K562 (cell line): ENCODE measurements at regions not wholly inside any gene's neighbourhood (a gene's known extent, or its start where the extent isn't known, plus 50 kb on each side); places are given as distances from the start of the nearest gene placed in this dataset.

Experiments
- NR4A1 ChIP-seq, 2 experiments: fragments of 250-450 bp in 1 of 2; fragments of 450-650 bp in 1 of 2; sonication (Bioruptor Pico) in 1 of 2; IDR thresholded peaks; 2 replicates each; pipeline versions ENCODE4 v1.4.0 to v1.6.1; 2016 to 2020; ENCODE audit warnings: mild to moderate bottlenecking in 2 of 2, missing compliant biosample characterization in 1 of 2, missing genetic modification characterization in 1 of 2, moderate library complexity in 1 of 2
- TEAD4 ChIP-seq, 2 experiments: sonication (generic) in 1 of 2; formaldehyde crosslinking in 1 of 2; IDR thresholded peaks; 2 replicates each; pipeline versions ENCODE4 v1.6.1 to v1.8.0; 2012 to 2022; ENCODE audit warnings: borderline replicate concordance in 1 of 2, inconsistent platforms in 1 of 2, low read length in 1 of 2, mild to moderate bottlenecking in 1 of 2, missing genetic modification reagents in 1 of 2
- ZFX ChIP-seq: sonication (generic); formaldehyde crosslinking; IDR thresholded peaks from 2 replicates; pipeline ENCODE4 v1.8.0; 2022; ENCODE audit warnings: mild to moderate bottlenecking, missing genetic modification reagents, moderate library complexity
- TF ChIP-seq, protein P1 (sequence below): sonication (generic); formaldehyde crosslinking; IDR thresholded peaks from 2 replicates; pipeline ENCODE4 v1.5.0; 2020; ENCODE audit warnings: missing genetic modification reagents
- TF ChIP-seq, protein P2 (sequence below): sonication (generic); formaldehyde crosslinking; IDR thresholded peaks from 2 replicates; pipeline ENCODE4 v1.9.0; 2022; ENCODE audit warnings: mild to moderate bottlenecking, missing genetic modification reagents

DNA sequence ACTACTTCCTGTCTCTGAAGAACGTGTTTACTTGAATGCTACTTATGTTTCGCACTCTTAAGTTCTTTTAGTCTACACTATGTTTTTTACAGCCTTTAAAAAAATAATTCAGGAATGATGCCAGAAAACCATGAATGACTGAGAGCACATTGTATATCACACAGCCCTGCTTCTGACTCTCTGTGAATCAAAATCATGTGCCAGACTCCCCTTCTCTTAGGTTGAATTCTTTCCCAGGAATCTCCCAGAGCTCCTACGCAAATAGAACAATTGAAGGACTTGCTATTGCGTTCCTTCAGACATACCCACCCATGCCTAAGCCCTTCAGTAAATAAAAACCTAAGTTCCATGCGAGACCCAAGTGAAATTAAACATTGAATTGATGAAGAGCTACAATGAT lies 782.0 kb upstream of the ALCAM start:
- no peak for TF ChIP-seq TEAD4 (IDR thresholded peaks at IDR 0.05; ENCODE audit: low read length)
- TF ChIP-seq TEAD4 (CRISPR knock-in tag; IDR thresholded peaks at IDR 0.05; ENCODE audit: borderline replicate concordance), result no peak
- TF ChIP-seq ZFX, result no peak
- TF ChIP-seq, protein P1, sequence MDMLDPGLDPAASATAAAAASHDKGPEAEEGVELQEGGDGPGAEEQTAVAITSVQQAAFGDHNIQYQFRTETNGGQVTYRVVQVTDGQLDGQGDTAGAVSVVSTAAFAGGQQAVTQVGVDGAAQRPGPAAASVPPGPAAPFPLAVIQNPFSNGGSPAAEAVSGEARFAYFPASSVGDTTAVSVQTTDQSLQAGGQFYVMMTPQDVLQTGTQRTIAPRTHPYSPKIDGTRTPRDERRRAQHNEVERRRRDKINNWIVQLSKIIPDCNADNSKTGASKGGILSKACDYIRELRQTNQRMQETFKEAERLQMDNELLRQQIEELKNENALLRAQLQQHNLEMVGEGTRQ (CRISPR knock-in tag), result no peak
- TF ChIP-seq NR4A1 (CRISPR knock-in tag; IDR thresholded peaks at IDR 0.05), result no peak
- TF ChIP-seq NR4A1 (tag; IDR thresholded peaks at IDR 0.05), result no peak
- TF ChIP-seq, protein P2, sequence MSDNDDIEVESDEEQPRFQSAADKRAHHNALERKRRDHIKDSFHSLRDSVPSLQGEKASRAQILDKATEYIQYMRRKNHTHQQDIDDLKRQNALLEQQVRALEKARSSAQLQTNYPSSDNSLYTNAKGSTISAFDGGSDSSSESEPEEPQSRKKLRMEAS (CRISPR knock-in tag), result no peak
